ENCODE measurements at regions not wholly inside any gene's neighbourhood (a gene's known extent, or its start where the extent isn't known, plus 50 kb on each side); places are given as distances from the start of the nearest gene placed in this dataset.
"Not testable (repeated sequence)": the region's sequence is repeated elsewhere in the genome, so short reads cannot be mapped to it uniquely, and the experiment has no call there.

DNA sequence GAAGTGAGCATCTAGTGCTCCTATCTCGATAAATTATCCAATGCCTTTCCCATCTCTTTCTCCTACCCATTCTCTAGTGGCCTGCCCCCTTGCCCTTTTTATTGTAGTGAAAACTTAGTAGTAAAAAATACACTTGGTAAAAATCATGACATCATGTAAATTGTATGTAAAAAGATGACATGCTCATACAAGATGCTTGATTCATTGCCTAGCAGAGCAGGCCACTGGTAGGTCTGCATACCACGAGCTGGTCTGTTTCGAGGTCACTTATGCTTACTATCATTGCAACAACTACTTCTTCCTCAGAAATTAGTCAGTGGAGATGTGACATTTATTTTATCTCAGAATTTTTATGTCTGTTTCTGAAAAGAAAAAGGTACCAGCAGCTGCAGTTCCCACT is 177.3 kb downstream of the C9orf152 start:
- intact Hi-C loops (cut with DNase I) = no loop called here
- no peak overlapping the region for H3K4me3 ChIP-seq

DNA sequence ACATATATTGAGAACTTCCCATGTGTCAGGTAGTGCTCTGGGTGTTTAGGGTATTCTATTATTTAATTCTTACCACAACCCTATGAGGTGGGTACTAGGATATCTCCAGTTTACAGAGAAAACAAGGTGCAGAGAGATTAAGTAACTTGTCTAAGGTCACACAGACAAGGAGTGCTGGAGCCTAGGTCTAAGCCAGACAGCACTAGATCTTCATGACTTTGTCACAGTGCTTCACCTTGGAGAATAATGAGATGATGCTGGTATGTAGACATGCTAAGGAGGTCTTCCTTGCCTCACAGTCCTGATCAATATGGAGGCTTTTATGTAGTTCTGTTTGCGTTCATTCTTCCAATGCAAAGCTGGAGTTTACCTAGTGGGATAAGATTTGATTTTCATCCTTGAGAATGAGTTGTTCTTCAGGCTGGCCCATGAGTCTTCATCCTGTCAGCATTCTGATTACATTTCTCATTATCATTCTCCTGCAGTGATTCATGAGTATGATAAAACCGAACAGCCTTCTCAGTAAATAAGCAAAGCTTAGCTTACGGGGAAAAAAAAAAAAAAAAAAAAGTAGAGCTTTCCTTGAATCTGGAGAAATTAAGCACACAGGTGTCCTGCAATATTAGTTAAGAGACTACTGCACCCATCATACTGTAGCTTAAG is 176.3 kb downstream of the C9orf152 start:
- no peak for DNase-seq
- intact Hi-C loops (cut with DNase I) = no loop called here
- Histone ChIP-seq H3K9me3 (no peaks in the 10 kb centered on the region), H3K4me1 (peaks cover 0 to 31% of the 10 kb centered on the region in 2 donors), H3K27me3 (no peaks in the 10 kb centered on the region), H3K4me3 (no peak overlapping the region), H3K27ac (no peak overlapping the region), H3K36me3 (no peaks in the 10 kb centered on the region)
- TF ChIP-seq, protein P1, sequence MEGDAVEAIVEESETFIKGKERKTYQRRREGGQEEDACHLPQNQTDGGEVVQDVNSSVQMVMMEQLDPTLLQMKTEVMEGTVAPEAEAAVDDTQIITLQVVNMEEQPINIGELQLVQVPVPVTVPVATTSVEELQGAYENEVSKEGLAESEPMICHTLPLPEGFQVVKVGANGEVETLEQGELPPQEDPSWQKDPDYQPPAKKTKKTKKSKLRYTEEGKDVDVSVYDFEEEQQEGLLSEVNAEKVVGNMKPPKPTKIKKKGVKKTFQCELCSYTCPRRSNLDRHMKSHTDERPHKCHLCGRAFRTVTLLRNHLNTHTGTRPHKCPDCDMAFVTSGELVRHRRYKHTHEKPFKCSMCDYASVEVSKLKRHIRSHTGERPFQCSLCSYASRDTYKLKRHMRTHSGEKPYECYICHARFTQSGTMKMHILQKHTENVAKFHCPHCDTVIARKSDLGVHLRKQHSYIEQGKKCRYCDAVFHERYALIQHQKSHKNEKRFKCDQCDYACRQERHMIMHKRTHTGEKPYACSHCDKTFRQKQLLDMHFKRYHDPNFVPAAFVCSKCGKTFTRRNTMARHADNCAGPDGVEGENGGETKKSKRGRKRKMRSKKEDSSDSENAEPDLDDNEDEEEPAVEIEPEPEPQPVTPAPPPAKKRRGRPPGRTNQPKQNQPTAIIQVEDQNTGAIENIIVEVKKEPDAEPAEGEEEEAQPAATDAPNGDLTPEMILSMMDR (IDR thresholded peaks at IDR 0.05) = no peak
- no peak for ATAC-seq

More for the DNA sequence above, 177.3 kb downstream of the C9orf152 start:
- no peaks in the 10 kb centered on the region for H3K27me3 ChIP-seq
- no peaks in the 10 kb centered on the region for H3K9me3 ChIP-seq
- TF ChIP-seq, protein P1 (IDR thresholded peaks at IDR 0.05) = no peak
- no peaks in the 10 kb centered on the region for H3K36me3 ChIP-seq
- no peak for DNase-seq
- no peak overlapping the region for H3K27ac ChIP-seq
- H3K4me1 ChIP-seq = peaks cover 0 to 31% of the 10 kb centered on the region in 2 donors
- no peak for ATAC-seq

DNA sequence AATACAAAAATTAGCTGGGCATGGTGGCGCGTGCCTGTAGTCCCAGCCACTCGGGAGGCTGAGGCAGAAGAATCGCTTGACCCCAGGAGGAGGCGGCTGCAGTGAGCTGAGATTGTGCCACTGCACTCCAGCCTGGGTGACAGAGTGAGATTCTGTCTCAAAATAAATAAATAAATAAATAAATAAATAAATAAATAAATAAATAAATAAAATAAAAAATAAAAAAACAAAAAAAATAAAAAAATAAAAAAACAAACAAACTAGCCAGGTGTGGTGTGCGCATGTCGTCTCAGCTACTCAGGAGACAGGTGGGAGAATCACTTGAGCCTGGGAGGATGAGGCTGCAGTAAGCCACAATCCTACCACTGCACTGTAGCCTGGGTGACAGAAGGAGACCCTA is 175.4 kb downstream of the C9orf152 start:
- H3K27ac ChIP-seq; DNase-seq; H3K36me3 ChIP-seq; H3K27me3 ChIP-seq; H3K4me3 ChIP-seq; ATAC-seq; H3K9me3 ChIP-seq; intact Hi-C loops (cut with DNase I): not testable (repeated sequence)
- H3K4me1 ChIP-seq = peaks cover 0 to 28% of the 10 kb centered on the region in 2 donors

DNA sequence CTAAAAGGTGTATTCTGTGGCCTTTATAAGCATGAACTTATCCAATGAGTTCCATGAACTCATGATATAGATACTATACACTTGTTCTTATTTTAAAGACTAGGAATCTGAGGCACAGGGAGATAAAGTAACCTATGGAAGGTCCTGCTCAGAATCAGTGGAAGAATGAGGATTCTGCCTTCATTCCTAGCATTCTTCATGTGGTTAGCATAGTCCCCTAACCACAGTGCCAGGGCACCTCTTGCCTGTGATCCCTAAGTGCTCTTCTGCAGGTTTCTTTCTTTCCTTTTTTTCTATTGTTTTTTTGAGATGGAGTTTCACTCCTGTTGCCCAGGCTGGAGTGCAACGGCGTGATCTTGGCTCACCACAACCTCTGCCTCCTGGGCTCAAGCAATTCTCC is 174.1 kb downstream of the C9orf152 start:
- H3K4me3 ChIP-seq = no peak overlapping the region
- intact Hi-C loops (cut with DNase I) = no loop called here
- H3K27ac ChIP-seq = no peak overlapping the region
- DNase-seq (no peak), ATAC-seq (no peak)
- H3K27me3 ChIP-seq = no peaks in the 10 kb centered on the region
- no peaks in the 10 kb centered on the region for H3K36me3 ChIP-seq
- TF ChIP-seq, protein P1 (IDR thresholded peaks at IDR 0.05) = no peak
- H3K9me3 ChIP-seq = no peaks in the 10 kb centered on the region
- H3K4me1 ChIP-seq = peaks cover 0 to 17% of the 10 kb centered on the region in 2 donors

DNA sequence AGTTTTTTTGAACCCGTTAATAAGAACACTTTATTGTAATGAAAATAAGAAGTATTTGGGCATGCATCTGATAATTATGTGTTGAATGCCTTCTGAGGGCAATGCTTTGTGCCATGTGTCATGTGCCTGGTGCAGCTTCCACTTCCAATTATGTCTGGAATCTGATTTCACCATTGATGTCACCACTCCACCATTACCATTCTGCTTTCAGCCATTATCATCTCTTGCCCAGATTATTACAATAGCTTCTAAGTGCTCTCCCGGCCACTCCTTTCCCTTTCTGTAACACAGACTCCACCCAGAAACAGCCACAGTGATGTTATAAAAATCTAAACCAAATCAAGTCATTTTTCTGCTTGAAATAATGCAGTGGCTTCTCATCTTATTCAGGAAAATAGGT is 171.7 kb downstream of the C9orf152 start:
- Histone ChIP-seq H3K27me3 (no peaks in the 10 kb centered on the region), H3K36me3 (no peaks in the 10 kb centered on the region), H3K4me3 (no peak overlapping the region), H3K9me3 (no peaks in the 10 kb centered on the region), H3K27ac (no peak overlapping the region), H3K4me1 (no peaks in the 10 kb centered on the region)
- DNase-seq = no peak
- intact Hi-C loops (cut with DNase I) = no loop called here
- TF ChIP-seq, protein P1 (IDR thresholded peaks at IDR 0.05) = no peak
- no peak for ATAC-seq

DNA sequence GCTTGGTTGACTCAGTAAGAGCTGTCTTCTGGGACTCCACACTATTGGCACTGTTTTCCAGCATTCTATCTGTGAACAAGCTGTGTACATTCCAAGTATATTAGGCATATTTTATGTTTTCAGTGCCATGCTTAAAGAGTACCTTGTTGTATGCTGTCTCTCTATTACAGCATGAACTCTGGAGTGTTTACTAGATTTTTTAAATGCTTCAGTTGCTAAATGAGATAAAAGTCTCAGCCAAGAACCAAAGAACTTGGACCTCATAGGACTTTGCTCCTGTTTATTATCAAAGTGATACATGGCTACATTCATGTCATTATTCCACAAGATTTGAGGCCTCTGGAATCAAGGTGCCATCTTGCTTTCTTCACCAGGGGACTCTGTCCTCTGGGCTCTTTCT is 167.2 kb downstream of the C9orf152 start:
- DNase-seq (no peak), ATAC-seq (peak; percentile 76)
- peak overlapping the region; percentile 13 to 48 for H3K27ac ChIP-seq
- H3K4me3 ChIP-seq = no peak overlapping the region
- TF ChIP-seq, protein P1 (IDR thresholded peaks at IDR 0.05) = no peak
- H3K36me3 ChIP-seq = no peaks in the 10 kb centered on the region
- intact Hi-C loops (cut with DNase I) = no loop called here
- no peaks in the 10 kb centered on the region for H3K27me3 ChIP-seq
- no peaks in the 10 kb centered on the region for H3K9me3 ChIP-seq
- no peaks in the 10 kb centered on the region for H3K4me1 ChIP-seq

Data from left lung (tissue), 4 donors.